Panc1 (cell line): ENCODE measurements at regions not wholly inside any gene's neighbourhood (a gene's known extent, or its start where the extent isn't known, plus 50 kb on each side); places are given as distances from the start of the nearest gene placed in this dataset.

Source experiments
- ATAC-seq: fragments of 200-7000 bp; cut with Tn5 transposase; 2 replicates; pipeline ENCODE4 v1.9.1; 2020; ENCODE audit warnings: mild to moderate bottlenecking, moderate library complexity
- BruUV-seq: library from RNA; stranded (reverse); fragments of 400-500 nt; replicated peaks from 2 replicates; lab custom pipeline; 2021; lab: Mats Ljungman, UMichigan
- CTCF ChIA-PET: fragments of 300-600 bp; sonication (Branson Sonifier 250); formaldehyde crosslinking; loops from one replicate; lab custom pipeline; 2022; ENCODE audit warnings: antibody characterized with exemption; lab: Charles Lee
- POLR2A ChIA-PET: fragments of 300-600 bp; sonication (Branson Sonifier 250); formaldehyde crosslinking; loops from one replicate; lab custom pipeline; 2022; ENCODE audit warnings: antibody characterized with exemption; lab: Charles Lee
- DNase-seq: peaks from one replicate; pipeline ENCODE4 v3.0.0-alpha.2; 2010; ENCODE audit warnings: low read depth, low spot score
- H3K27ac ChIP-seq: 2 replicates; pipeline ENCODE4 v1.5.1; 2011; ENCODE audit warnings: mild to moderate bottlenecking, low read length, inconsistent platforms
- H3K27me3 ChIP-seq: fragments of 200-500 bp; sonication (Bioruptor generic); 2 replicates; pipeline ENCODE4 v1.6.0; 2014; ENCODE audit warnings: low read length, inconsistent platforms; ENCODE audit not compliant: control insufficient read depth, insufficient read depth
- H3K36me3 ChIP-seq: fragments of 200-500 bp; sonication (Bioruptor generic); 2 replicates; pipeline ENCODE4 v1.5.1; 2014; ENCODE audit warnings: inconsistent platforms, mild to moderate bottlenecking, low read length, moderate library complexity; ENCODE audit not compliant: control insufficient read depth, insufficient read depth
- H3K4me1 ChIP-seq: 2 replicates; pipeline ENCODE4 v1.5.1; 2011; ENCODE audit warnings: inconsistent platforms, mild to moderate bottlenecking, low read length, moderate library complexity; ENCODE audit not compliant: control insufficient read depth, insufficient read depth
- H3K4me3 ChIP-seq, 2 experiments: 2 replicates each; pipeline ENCODE4 v1.5.1; 2011 to 2012; ENCODE audit warnings: low read depth in 2 of 2, low read length in 2 of 2, mild to moderate bottlenecking in 2 of 2, inconsistent platforms in 1 of 2, moderate library complexity in 1 of 2
- H3K9me3 ChIP-seq: fragments of 200-500 bp; sonication (Bioruptor generic); 2 replicates; pipeline ENCODE4 v1.5.1; 2014; ENCODE audit warnings: low read depth, mild to moderate bottlenecking, inconsistent platforms, low read length, moderate library complexity; ENCODE audit not compliant: control insufficient read depth, insufficient read depth
- POLR2AphosphoS5 ChIP-seq: IDR thresholded peaks from 2 replicates; pipeline ENCODE4 v1.6.1; 2012; ENCODE audit warnings: mild to moderate bottlenecking, low read depth, low read length, moderate library complexity
- SIN3A ChIP-seq: IDR thresholded peaks from 2 replicates; pipeline ENCODE4 v1.6.1; 2012; ENCODE audit warnings: low read depth, mild to moderate bottlenecking, low read length, moderate library complexity, borderline replicate concordance; ENCODE audit not compliant: insufficient read depth
- TCF7L2 ChIP-seq: IDR thresholded peaks from 2 replicates; pipeline ENCODE4 v1.6.1; 2011; ENCODE audit warnings: mild to moderate bottlenecking, low read depth, low read length, inconsistent platforms
- in situ Hi-C: cut with HindIII; loops from 2 replicates; pipeline ENCODE4 v1.10.0; 2016; ENCODE audit warnings: low sequenced_read_pairs, low pct_unique_long_range_greater_than_20kb
- intact Hi-C: fragments of 100-400 bp; cut with micrococcal nuclease; formaldehyde crosslinking; loops from one replicate; pipeline ENCODE4 v1.10.0; 2022; ENCODE audit not compliant: unreplicated experiment
- TF ChIP-seq, protein P1 (sequence below): fragments of 450-650 bp; IDR thresholded peaks from 2 replicates; pipeline ENCODE4 v1.5.1; 2017; ENCODE audit warnings: mild to moderate bottlenecking
- TF ChIP-seq, protein P2 (sequence below), 2 experiments: IDR thresholded peaks; 2 replicates each; pipeline ENCODE4 v1.6.1; 2011 to 2012; ENCODE audit warnings: low read depth in 2 of 2, control low read depth in 1 of 2, low read length in 1 of 2, mild to moderate bottlenecking in 1 of 2, moderate library complexity in 1 of 2; ENCODE audit not compliant: insufficient read depth in 1 of 2

DNA sequence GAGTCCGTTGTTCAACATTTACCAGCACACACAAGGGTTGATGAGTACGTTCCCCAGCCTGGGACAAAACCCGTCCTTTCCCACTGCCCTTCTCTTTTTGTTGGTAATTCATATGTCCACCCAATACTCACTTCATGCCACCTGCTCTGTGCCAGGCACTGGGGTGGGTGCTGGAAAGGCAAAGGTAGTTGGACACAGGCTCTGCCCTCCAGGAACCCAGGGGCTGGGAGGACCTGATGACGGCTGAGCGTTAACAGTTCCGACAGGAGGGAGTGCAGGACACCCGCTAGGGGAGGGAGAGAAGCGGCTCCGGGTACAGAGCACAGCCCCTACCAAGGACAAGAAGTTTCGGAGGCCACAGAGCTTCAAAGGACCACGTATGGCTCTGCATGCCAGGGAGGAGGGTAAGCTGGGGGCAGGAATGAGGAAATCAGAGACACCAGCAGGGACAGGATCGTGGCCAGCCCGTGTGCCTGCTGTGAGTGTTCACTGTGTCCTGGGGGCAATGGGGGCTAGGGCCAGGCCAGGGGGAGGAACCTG is 134.1 kb upstream of the GPC1 start:
- Histone ChIP-seq H3K4me1 (no peaks in the 10 kb centered on the region), H3K27ac (no peak overlapping the region), H3K27me3 (no peaks in the 10 kb centered on the region), H3K36me3 (no peaks in the 10 kb centered on the region), H3K4me3 (no peak overlapping the region), H3K9me3 (no peaks in the 10 kb centered on the region)
- BruUV-seq = no TSS peak
- in situ Hi-C loops (no loop called here), intact Hi-C loops (no loop called here)
- DNase-seq (no peak), ATAC-seq (no peak)
- TF ChIP-seq, protein P1, sequence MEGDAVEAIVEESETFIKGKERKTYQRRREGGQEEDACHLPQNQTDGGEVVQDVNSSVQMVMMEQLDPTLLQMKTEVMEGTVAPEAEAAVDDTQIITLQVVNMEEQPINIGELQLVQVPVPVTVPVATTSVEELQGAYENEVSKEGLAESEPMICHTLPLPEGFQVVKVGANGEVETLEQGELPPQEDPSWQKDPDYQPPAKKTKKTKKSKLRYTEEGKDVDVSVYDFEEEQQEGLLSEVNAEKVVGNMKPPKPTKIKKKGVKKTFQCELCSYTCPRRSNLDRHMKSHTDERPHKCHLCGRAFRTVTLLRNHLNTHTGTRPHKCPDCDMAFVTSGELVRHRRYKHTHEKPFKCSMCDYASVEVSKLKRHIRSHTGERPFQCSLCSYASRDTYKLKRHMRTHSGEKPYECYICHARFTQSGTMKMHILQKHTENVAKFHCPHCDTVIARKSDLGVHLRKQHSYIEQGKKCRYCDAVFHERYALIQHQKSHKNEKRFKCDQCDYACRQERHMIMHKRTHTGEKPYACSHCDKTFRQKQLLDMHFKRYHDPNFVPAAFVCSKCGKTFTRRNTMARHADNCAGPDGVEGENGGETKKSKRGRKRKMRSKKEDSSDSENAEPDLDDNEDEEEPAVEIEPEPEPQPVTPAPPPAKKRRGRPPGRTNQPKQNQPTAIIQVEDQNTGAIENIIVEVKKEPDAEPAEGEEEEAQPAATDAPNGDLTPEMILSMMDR = no peak
- no peak for TF ChIP-seq TCF7L2
- TF ChIP-seq POLR2AphosphoS5 = no peak
- no peak for TF ChIP-seq SIN3A
- TF ChIP-seq, protein P2, sequence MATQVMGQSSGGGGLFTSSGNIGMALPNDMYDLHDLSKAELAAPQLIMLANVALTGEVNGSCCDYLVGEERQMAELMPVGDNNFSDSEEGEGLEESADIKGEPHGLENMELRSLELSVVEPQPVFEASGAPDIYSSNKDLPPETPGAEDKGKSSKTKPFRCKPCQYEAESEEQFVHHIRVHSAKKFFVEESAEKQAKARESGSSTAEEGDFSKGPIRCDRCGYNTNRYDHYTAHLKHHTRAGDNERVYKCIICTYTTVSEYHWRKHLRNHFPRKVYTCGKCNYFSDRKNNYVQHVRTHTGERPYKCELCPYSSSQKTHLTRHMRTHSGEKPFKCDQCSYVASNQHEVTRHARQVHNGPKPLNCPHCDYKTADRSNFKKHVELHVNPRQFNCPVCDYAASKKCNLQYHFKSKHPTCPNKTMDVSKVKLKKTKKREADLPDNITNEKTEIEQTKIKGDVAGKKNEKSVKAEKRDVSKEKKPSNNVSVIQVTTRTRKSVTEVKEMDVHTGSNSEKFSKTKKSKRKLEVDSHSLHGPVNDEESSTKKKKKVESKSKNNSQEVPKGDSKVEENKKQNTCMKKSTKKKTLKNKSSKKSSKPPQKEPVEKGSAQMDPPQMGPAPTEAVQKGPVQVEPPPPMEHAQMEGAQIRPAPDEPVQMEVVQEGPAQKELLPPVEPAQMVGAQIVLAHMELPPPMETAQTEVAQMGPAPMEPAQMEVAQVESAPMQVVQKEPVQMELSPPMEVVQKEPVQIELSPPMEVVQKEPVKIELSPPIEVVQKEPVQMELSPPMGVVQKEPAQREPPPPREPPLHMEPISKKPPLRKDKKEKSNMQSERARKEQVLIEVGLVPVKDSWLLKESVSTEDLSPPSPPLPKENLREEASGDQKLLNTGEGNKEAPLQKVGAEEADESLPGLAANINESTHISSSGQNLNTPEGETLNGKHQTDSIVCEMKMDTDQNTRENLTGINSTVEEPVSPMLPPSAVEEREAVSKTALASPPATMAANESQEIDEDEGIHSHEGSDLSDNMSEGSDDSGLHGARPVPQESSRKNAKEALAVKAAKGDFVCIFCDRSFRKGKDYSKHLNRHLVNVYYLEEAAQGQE (IDR thresholded peaks at IDR 0.05; ENCODE audit: insufficient read depth in 1 of 2, low read depth in 2 of 2, low read length in 1 of 2) = no peak
- ChIA-PET CTCF (no interaction called here), POLR2A (no interaction called here)

DNA sequence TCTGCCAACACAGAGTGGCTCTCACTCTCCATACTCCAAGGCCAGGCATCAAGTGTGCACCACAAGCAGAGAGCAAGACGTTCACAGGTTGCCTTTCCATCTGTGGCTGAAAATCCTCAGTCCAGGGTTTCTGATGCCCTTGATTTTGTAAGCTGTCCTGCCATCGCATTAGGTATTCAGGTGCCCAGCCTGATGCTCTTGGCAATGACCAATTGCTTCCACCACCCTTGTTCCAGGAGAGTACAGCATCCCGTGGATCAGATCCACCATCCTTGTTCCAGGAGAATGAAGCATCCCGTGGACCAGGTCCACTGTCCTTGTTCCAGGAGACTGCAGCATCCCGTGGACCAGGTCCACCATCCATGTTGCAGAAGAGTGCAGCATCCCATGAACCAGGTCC is 133.4 kb upstream of the GPC1 start:
- intact Hi-C loops = no loop called here
- no TSS peak for BruUV-seq
- CTCF ChIA-PET = no interaction called here
- in situ Hi-C loops = no loop called here
- no peaks in the 10 kb centered on the region for H3K4me1 ChIP-seq
- no peaks in the 10 kb centered on the region for H3K27me3 ChIP-seq
- ATAC-seq (no peak), DNase-seq (no peak)
- POLR2A ChIA-PET = no interaction called here
- H3K9me3 ChIP-seq = no peaks in the 10 kb centered on the region
- H3K36me3 ChIP-seq = no peaks in the 10 kb centered on the region
- no peak overlapping the region for H3K27ac ChIP-seq
- TF ChIP-seq, protein P1 = no peak
- TF ChIP-seq, protein P2 (IDR thresholded peaks at IDR 0.05; ENCODE audit: insufficient read depth in 1 of 2, low read depth in 2 of 2, low read length in 1 of 2) = no peak
- TF ChIP-seq SIN3A (no peak), TCF7L2 (no peak), POLR2AphosphoS5 (no peak)
- no peak overlapping the region for H3K4me3 ChIP-seq
